ENCODE measurements at regions not wholly inside any gene's neighbourhood (a gene's known extent, or its start where the extent isn't known, plus 50 kb on each side); places are given as distances from the start of the nearest gene placed in this dataset.

DNA sequence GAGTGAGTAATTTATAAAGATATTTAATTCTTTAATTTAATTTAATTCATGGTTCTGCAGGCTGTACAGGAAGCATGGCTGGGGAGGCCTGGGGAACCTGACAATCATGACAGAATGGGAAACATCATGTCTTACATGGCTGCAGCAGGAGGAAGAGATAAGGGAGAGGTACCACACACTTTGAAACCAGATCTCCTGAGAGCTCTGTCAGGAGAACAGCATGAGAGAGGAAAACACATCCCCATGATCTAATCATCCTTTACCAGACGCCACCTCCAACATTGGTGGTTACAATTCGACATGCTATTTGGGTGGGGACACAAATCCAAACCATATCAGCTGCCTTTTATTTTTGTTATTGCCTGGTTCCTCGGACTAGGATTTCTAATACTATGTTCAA lies 928.6 kb downstream of the TMEM121 start:
- TF ChIP-seq POLR2A (IDR thresholded peaks at IDR 0.05), result no peak
- TF ChIP-seq CTCF (IDR thresholded peaks at IDR 0.05), result no peak
